Left lung (tissue), 4 donors: ENCODE measurements at regions not wholly inside any gene's neighbourhood (a gene's known extent, or its start where the extent isn't known, plus 50 kb on each side); places are given as distances from the start of the nearest gene placed in this dataset.

Source experiments
- ATAC-seq: fragments of 200-7000 bp; cut with Tn5 transposase; one replicate; pipeline ENCODE4 v1.9.1; 2020; ENCODE audit warnings: moderate library complexity
- DNase-seq, 4 donors: peaks; one replicate each; pipeline ENCODE4 v3.0.0-alpha.2; 2013 to 2020
- H3K27ac ChIP-seq, 2 donors: fragments of 200-600 bp; sonication (generic) in 1 of 2; one replicate each; pipeline versions ENCODE4 v1.5.0 to v1.8.0; 2020 to 2021
- H3K27me3 ChIP-seq, 2 donors: fragments of 200-600 bp; sonication (generic) in 1 of 2; one replicate each; pipeline versions ENCODE4 v1.5.0 to v1.8.0; 2020 to 2021
- H3K36me3 ChIP-seq, 2 donors: fragments of 200-600 bp; sonication (generic) in 1 of 2; one replicate each; pipeline versions ENCODE4 v1.5.0 to v1.8.0; 2020 to 2021
- H3K4me1 ChIP-seq, 2 donors: fragments of 200-600 bp; one replicate each; pipeline ENCODE4 v1.8.0; 2021
- H3K4me3 ChIP-seq, 2 donors: fragments of 200-600 bp; sonication (generic) in 1 of 2; one replicate each; pipeline versions ENCODE4 v1.5.0 to v1.8.0; 2020 to 2021; ENCODE audit warnings: mild to moderate bottlenecking in 1 of 2
- H3K9me3 ChIP-seq, 2 donors: fragments of 200-600 bp; sonication (generic) in 1 of 2; one replicate each; pipeline versions ENCODE4 v1.5.0 to v1.8.0; 2020 to 2021
- CTCF ChIP-seq, 2 donors: fragments of 200-600 bp; sonication (generic) in 1 of 2; IDR thresholded peaks; one replicate each; pipeline versions ENCODE4 v1.5.0 to v1.8.0; 2021; ENCODE audit warnings: antibody characterized with exemption in 2 of 2
- intact Hi-C, 2 donors: fragments of 100-400 bp; cut with DNase I; formaldehyde crosslinking; loops; one replicate each; pipeline versions ENCODE4 v1.11.2 to v1.14.2; 2022
- donor health status: DM: no; HTN: yes; CAD: no.
- donor health status: DM: no; HTN: no; CAD: no.

- H3K27me3 ChIP-seq: no peaks in the 10 kb centered on the region
- H3K27ac ChIP-seq: no peak overlapping the region
- TF ChIP-seq CTCF (IDR thresholded peaks at IDR 0.05): no peak
- DNase-seq (no peak), ATAC-seq (no peak)
- no peak overlapping the region for H3K4me3 ChIP-seq
- H3K4me1 ChIP-seq: no peaks in the 10 kb centered on the region
- no peaks in the 10 kb centered on the region for H3K36me3 ChIP-seq
- peaks cover 0 to 7% of the 10 kb centered on the region in 2 donors for H3K9me3 ChIP-seq
- intact Hi-C loops: no loop called here
These were observed 875.2 kb upstream of the EEF2KMT start for GRCh38 chr16:5972747-5973146.

- ATAC-seq (no peak), DNase-seq (no peak)
- H3K27me3 ChIP-seq: no peaks in the 10 kb centered on the region
- no peak overlapping the region for H3K4me3 ChIP-seq
- no peaks in the 10 kb centered on the region for H3K36me3 ChIP-seq
- peaks cover 0 to 7% of the 10 kb centered on the region in 2 donors for H3K9me3 ChIP-seq
- H3K27ac ChIP-seq: no peak overlapping the region
- intact Hi-C loops: no loop called here
- TF ChIP-seq CTCF (IDR thresholded peaks at IDR 0.05): no peak
- H3K4me1 ChIP-seq: no peaks in the 10 kb centered on the region
These were observed 874.3 kb upstream of the EEF2KMT start for GRCh38 chr16:5971924-5972323.

GRCh38 chr16:5971106-5971505, 873.5 kb upstream of the EEF2KMT start:
- TF ChIP-seq CTCF (IDR thresholded peaks at IDR 0.05): no peak
- no peaks in the 10 kb centered on the region for H3K4me1 ChIP-seq
- DNase-seq (no peak), ATAC-seq (no peak)
- H3K27me3 ChIP-seq: no peaks in the 10 kb centered on the region
- H3K4me3 ChIP-seq: no peak overlapping the region
- H3K27ac ChIP-seq: no peak overlapping the region
- peaks cover 0 to 7% of the 10 kb centered on the region in 2 donors for H3K9me3 ChIP-seq
- no peaks in the 10 kb centered on the region for H3K36me3 ChIP-seq
- intact Hi-C loops: no loop called here

GRCh38 chr16:5966004-5966403, 868.4 kb upstream of the EEF2KMT start:
- Histone ChIP-seq H3K27ac (no peak overlapping the region), H3K4me3 (no peak overlapping the region), H3K4me1 (no peaks in the 10 kb centered on the region), H3K36me3 (no peaks in the 10 kb centered on the region), H3K9me3 (peaks cover 0 to 4% of the 10 kb centered on the region in 2 donors), H3K27me3 (no peaks in the 10 kb centered on the region)
- DNase-seq (no peak), ATAC-seq (no peak)
- TF ChIP-seq CTCF (IDR thresholded peaks at IDR 0.05): no peak
- intact Hi-C loops: no loop called here

- intact Hi-C loops: no loop called here
- Histone ChIP-seq H3K9me3 (peaks cover 0 to 3% of the 10 kb centered on the region in 2 donors), H3K36me3 (no peaks in the 10 kb centered on the region), H3K27me3 (no peaks in the 10 kb centered on the region), H3K27ac (no peak overlapping the region), H3K4me3 (no peak overlapping the region), H3K4me1 (no peaks in the 10 kb centered on the region)
- no peak for TF ChIP-seq CTCF (IDR thresholded peaks at IDR 0.05)
- DNase-seq (no peak), ATAC-seq (no peak)
These were observed 867.7 kb upstream of the EEF2KMT start for GRCh38 chr16:5965321-5965720.
